ENCODE measurements at regions not wholly inside any gene's neighbourhood (a gene's known extent, or its start where the extent isn't known, plus 50 kb on each side); places are given as distances from the start of the nearest gene placed in this dataset.

DNA sequence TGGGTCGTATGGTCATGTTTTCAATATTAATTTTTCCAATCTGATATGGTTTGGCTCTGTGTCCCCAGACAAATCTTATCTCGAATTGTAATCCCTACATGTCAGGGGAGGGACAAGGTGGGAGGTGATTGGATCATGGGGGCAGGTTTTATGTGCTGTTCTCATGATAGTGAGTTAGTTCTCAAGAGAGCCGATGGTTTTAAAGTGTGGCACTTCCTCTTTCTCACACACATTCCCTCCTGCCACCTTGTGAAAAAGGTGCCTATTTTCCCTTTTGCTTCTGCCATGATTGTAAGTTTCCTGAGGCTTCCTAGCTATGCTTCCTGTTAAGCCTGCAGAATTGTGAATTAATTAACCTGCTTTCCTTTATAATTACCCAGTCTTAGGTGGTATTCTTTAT is 309.1 kb upstream of the GRIN3A start:
- no peak overlapping the region for H3K27ac ChIP-seq (replicated peaks)
- DNase-seq (ENCODE audit: low read depth in 1 of 2, low spot score in 1 of 2): no peak
- H3K27me3 ChIP-seq (ENCODE audit: insufficient read depth, poor library complexity, severe bottlenecking): no peaks in the 10 kb centered on the region
- TF ChIP-seq GABPA (IDR thresholded peaks at IDR 0.05; ENCODE audit: low read depth) (no peak), POLR2AphosphoS5 (IDR thresholded peaks at IDR 0.05; ENCODE audit: low read depth) (no peak), SPI1 (IDR thresholded peaks at IDR 0.05; ENCODE audit: borderline replicate concordance, low read depth) (no peak)
- TF ChIP-seq, protein P1, sequence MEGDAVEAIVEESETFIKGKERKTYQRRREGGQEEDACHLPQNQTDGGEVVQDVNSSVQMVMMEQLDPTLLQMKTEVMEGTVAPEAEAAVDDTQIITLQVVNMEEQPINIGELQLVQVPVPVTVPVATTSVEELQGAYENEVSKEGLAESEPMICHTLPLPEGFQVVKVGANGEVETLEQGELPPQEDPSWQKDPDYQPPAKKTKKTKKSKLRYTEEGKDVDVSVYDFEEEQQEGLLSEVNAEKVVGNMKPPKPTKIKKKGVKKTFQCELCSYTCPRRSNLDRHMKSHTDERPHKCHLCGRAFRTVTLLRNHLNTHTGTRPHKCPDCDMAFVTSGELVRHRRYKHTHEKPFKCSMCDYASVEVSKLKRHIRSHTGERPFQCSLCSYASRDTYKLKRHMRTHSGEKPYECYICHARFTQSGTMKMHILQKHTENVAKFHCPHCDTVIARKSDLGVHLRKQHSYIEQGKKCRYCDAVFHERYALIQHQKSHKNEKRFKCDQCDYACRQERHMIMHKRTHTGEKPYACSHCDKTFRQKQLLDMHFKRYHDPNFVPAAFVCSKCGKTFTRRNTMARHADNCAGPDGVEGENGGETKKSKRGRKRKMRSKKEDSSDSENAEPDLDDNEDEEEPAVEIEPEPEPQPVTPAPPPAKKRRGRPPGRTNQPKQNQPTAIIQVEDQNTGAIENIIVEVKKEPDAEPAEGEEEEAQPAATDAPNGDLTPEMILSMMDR (IDR thresholded peaks at IDR 0.05; ENCODE audit: insufficient read depth, low read length): no peak
- TF ChIP-seq, protein P2, sequence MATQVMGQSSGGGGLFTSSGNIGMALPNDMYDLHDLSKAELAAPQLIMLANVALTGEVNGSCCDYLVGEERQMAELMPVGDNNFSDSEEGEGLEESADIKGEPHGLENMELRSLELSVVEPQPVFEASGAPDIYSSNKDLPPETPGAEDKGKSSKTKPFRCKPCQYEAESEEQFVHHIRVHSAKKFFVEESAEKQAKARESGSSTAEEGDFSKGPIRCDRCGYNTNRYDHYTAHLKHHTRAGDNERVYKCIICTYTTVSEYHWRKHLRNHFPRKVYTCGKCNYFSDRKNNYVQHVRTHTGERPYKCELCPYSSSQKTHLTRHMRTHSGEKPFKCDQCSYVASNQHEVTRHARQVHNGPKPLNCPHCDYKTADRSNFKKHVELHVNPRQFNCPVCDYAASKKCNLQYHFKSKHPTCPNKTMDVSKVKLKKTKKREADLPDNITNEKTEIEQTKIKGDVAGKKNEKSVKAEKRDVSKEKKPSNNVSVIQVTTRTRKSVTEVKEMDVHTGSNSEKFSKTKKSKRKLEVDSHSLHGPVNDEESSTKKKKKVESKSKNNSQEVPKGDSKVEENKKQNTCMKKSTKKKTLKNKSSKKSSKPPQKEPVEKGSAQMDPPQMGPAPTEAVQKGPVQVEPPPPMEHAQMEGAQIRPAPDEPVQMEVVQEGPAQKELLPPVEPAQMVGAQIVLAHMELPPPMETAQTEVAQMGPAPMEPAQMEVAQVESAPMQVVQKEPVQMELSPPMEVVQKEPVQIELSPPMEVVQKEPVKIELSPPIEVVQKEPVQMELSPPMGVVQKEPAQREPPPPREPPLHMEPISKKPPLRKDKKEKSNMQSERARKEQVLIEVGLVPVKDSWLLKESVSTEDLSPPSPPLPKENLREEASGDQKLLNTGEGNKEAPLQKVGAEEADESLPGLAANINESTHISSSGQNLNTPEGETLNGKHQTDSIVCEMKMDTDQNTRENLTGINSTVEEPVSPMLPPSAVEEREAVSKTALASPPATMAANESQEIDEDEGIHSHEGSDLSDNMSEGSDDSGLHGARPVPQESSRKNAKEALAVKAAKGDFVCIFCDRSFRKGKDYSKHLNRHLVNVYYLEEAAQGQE (IDR thresholded peaks at IDR 0.05; ENCODE audit: insufficient replicate concordance, low read depth): no peak
- H3K4me3 ChIP-seq (replicated peaks; ENCODE audit: insufficient read depth, low read length): no peak overlapping the region

DNA sequence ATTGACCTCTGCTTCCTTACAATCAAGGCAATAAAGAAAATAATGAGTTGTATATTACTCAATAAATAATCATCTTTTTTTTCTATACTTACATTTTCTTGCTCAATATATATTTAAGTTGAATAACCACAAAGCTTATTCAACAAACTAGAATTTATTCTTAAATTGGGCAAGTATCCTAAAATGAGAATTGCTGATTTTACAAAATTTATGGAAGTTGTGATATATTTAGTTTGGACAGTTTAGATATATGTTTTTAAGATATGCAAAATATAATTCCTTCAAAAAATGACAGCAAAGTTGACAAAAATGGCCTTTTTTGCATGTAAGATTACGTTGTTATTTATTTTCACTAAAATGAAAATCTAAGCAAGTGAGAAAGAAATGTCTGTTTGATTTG is 305.7 kb upstream of the GRIN3A start:
- DNase-seq (ENCODE audit: low read depth in 1 of 2, low spot score in 1 of 2): no peak
- no peaks in the 10 kb centered on the region for H3K27me3 ChIP-seq (ENCODE audit: insufficient read depth, poor library complexity, severe bottlenecking)
- H3K27ac ChIP-seq (replicated peaks): no peak overlapping the region
- TF ChIP-seq, protein P1 (IDR thresholded peaks at IDR 0.05; ENCODE audit: insufficient read depth, low read length): no peak
- TF ChIP-seq, protein P2 (IDR thresholded peaks at IDR 0.05; ENCODE audit: insufficient replicate concordance, low read depth): no peak
- no peak for TF ChIP-seq GABPA (IDR thresholded peaks at IDR 0.05; ENCODE audit: low read depth)
- no peak for TF ChIP-seq POLR2AphosphoS5 (IDR thresholded peaks at IDR 0.05; ENCODE audit: low read depth)
- TF ChIP-seq SPI1 (IDR thresholded peaks at IDR 0.05; ENCODE audit: borderline replicate concordance, low read depth): no peak
- no peak overlapping the region for H3K4me3 ChIP-seq (replicated peaks; ENCODE audit: insufficient read depth, low read length)

DNA sequence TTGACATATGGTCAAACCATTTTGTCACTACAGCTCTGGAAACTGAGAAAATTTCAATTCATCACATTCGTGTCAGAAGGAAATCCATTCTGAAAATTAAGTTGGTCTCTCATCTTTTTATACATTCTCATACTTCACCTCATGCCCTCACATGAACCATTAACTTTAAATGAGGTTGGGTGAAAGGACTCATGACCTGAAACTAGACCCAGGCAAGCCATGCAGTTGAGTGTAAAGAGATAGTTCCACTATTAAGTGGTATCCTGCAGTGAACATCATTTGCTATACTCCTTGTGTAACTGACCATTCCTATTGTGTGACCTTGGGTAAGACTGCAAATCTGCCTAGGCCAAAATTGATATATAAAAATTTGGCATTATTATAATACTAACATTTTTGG is 299.6 kb upstream of the GRIN3A start:
- TF ChIP-seq, protein P2 (IDR thresholded peaks at IDR 0.05; ENCODE audit: insufficient replicate concordance, low read depth): no peak
- no peak for TF ChIP-seq SPI1 (IDR thresholded peaks at IDR 0.05; ENCODE audit: borderline replicate concordance, low read depth)
- TF ChIP-seq GABPA (IDR thresholded peaks at IDR 0.05; ENCODE audit: low read depth): no peak
- TF ChIP-seq, protein P1 (IDR thresholded peaks at IDR 0.05; ENCODE audit: insufficient read depth, low read length): no peak
- TF ChIP-seq POLR2AphosphoS5 (IDR thresholded peaks at IDR 0.05; ENCODE audit: low read depth): no peak
- DNase-seq (ENCODE audit: low read depth in 1 of 2, low spot score in 1 of 2): no peak
- no peak overlapping the region for H3K27ac ChIP-seq (replicated peaks)
- H3K27me3 ChIP-seq (ENCODE audit: insufficient read depth, poor library complexity, severe bottlenecking): no peaks in the 10 kb centered on the region
- no peak overlapping the region for H3K4me3 ChIP-seq (replicated peaks; ENCODE audit: insufficient read depth, low read length)
